OCI-LY1 (cell line): ENCODE measurements at regions not wholly inside any gene's neighbourhood (a gene's known extent, or its start where the extent isn't known, plus 50 kb on each side); places are given as distances from the start of the nearest gene placed in this dataset.

Source experiments
- H2AFZ ChIP-seq: fragments of 200-600 bp; sonication (generic), shearing (Covaris generic); 2 replicates; pipeline ENCODE4 v1.6.0; 2014; ENCODE audit warnings: antibody characterized with exemption, mild to moderate bottlenecking, low read length
- H3F3A ChIP-seq: fragments of 200-600 bp; sonication (generic), shearing (Covaris generic); 2 replicates; pipeline ENCODE4 v1.6.0; 2014; ENCODE audit warnings: mild to moderate bottlenecking, antibody characterized with exemption, low read length, moderate library complexity; ENCODE audit not compliant: insufficient read depth
- H3K27ac ChIP-seq: fragments of 200-600 bp; sonication (generic); 2 replicates; pipeline ENCODE4 v1.5.1; 2014; ENCODE audit warnings: low read length, mixed run types, mild to moderate bottlenecking, low read depth; ENCODE audit not compliant: poor library complexity, severe bottlenecking
- H3K27me3 ChIP-seq: fragments of 200-600 bp; sonication (generic); 2 replicates; pipeline ENCODE4 v1.6.0; 2014; ENCODE audit warnings: antibody characterized with exemption, mild to moderate bottlenecking, low read length, moderate library complexity; ENCODE audit not compliant: insufficient read depth
- H3K36me3 ChIP-seq: fragments of 200-600 bp; sonication (generic); 2 replicates; pipeline ENCODE4 v1.6.1; 2014; ENCODE audit warnings: mild to moderate bottlenecking, antibody characterized with exemption, low read length, moderate library complexity, mixed read lengths; ENCODE audit not compliant: insufficient read depth
- H3K4me1 ChIP-seq: fragments of 200-600 bp; sonication (generic); 2 replicates; pipeline ENCODE4 v1.5.1; 2014; ENCODE audit warnings: mild to moderate bottlenecking, low read length, moderate library complexity; ENCODE audit not compliant: insufficient read depth, severe bottlenecking
- H3K4me2 ChIP-seq: fragments of 200-600 bp; sonication (generic), shearing (Covaris generic); 2 replicates; pipeline ENCODE4 v1.6.1; 2014; ENCODE audit warnings: low read length
- H3K4me3 ChIP-seq: fragments of 200-600 bp; sonication (generic); 2 replicates; pipeline ENCODE4 v1.5.1; 2014; ENCODE audit warnings: low read length, low read depth, mild to moderate bottlenecking, mixed read lengths; ENCODE audit not compliant: poor library complexity, severe bottlenecking
- H3K79me2 ChIP-seq: fragments of 200-600 bp; shearing (Covaris generic); 2 replicates; pipeline ENCODE4 v1.6.1; 2016; ENCODE audit warnings: mixed run types, low read length, mixed read lengths; ENCODE audit not compliant: insufficient read depth
- H3K9ac ChIP-seq: fragments of 200-600 bp; sonication (generic), shearing (Covaris generic); 2 replicates; pipeline ENCODE4 v1.6.1; 2014; ENCODE audit warnings: mild to moderate bottlenecking, low read length, mixed read lengths
- H3K9me2 ChIP-seq: fragments of 200-600 bp; sonication (generic), shearing (Covaris generic); 2 replicates; pipeline ENCODE4 v1.6.1; 2014; ENCODE audit warnings: low read depth, mild to moderate bottlenecking, low read length, mixed read lengths
- H3K9me3 ChIP-seq: fragments of 200-600 bp; shearing (Covaris generic); 2 replicates; pipeline ENCODE4 v1.6.1; 2014; ENCODE audit warnings: low read length, mixed read lengths
- H4K20me1 ChIP-seq: fragments of 200-600 bp; sonication (generic), shearing (Covaris generic); 2 replicates; pipeline ENCODE4 v1.6.0; 2016; ENCODE audit warnings: mild to moderate bottlenecking, low read length; ENCODE audit not compliant: insufficient read depth
- CTCF ChIP-seq: fragments of 200-600 bp; sonication (generic), shearing (Covaris generic); IDR thresholded peaks from 2 replicates; pipeline ENCODE4 v1.5.1; 2017; ENCODE audit warnings: mild to moderate bottlenecking, antibody characterized with exemption, low read length, moderate library complexity, mixed read lengths
- EZH2 ChIP-seq: fragments of 200-600 bp; sonication (generic), shearing (Covaris generic); IDR thresholded peaks from 2 replicates; pipeline ENCODE4 v1.8.0; 2017; ENCODE audit warnings: borderline replicate concordance, mixed run types, mild to moderate bottlenecking, antibody characterized with exemption, low read length, moderate library complexity, mixed read lengths

GRCh38 chr5:60490597-60491166, 209.3 kb downstream of the DEPDC1B start:
- H3K4me3 ChIP-seq = no peak overlapping the region

GRCh38 chr5:60489856-60490255, 210.1 kb downstream of the DEPDC1B start:
- Histone ChIP-seq H3K9me2 (no peaks in the 10 kb centered on the region), H4K20me1 (no peaks in the 10 kb centered on the region), H3K4me1 (peaks cover 13% of the 10 kb centered on the region), H3K9me3 (no peaks in the 10 kb centered on the region), H3K79me2 (no peaks in the 10 kb centered on the region), H3K4me2 (no peak overlapping the region), H2AFZ (no peak overlapping the region), H3F3A (no peaks in the 10 kb centered on the region), H3K36me3 (no peaks in the 10 kb centered on the region), H3K27me3 (no peaks in the 10 kb centered on the region), H3K4me3 (no peak overlapping the region), H3K27ac (no peak overlapping the region), H3K9ac (no peak overlapping the region)
- no peak for TF ChIP-seq CTCF
- no peak for TF ChIP-seq EZH2

More at GRCh38 chr5:60490597-60491166, 209.3 kb downstream of the DEPDC1B start:
- Histone ChIP-seq H3F3A (no peaks in the 10 kb centered on the region), H3K4me2 (no peak overlapping the region), H3K79me2 (no peaks in the 10 kb centered on the region), H3K9me2 (no peaks in the 10 kb centered on the region), H3K9me3 (no peaks in the 10 kb centered on the region), H2AFZ (no peak overlapping the region), H3K9ac (no peak overlapping the region), H4K20me1 (no peaks in the 10 kb centered on the region), H3K27me3 (no peaks in the 10 kb centered on the region), H3K27ac (no peak overlapping the region), H3K36me3 (no peaks in the 10 kb centered on the region), H3K4me1 (peaks cover 20% of the 10 kb centered on the region)
- TF ChIP-seq EZH2 (no peak), CTCF (no peak)

GRCh38 chr5:60489377-60489776, 210.6 kb downstream of the DEPDC1B start:
- H3K27me3 ChIP-seq = no peaks in the 10 kb centered on the region
- H3K27ac ChIP-seq = no peak overlapping the region
- no peak for TF ChIP-seq EZH2
- no peak for TF ChIP-seq CTCF
- no peak overlapping the region for H3K9ac ChIP-seq
- H3K79me2 ChIP-seq = no peaks in the 10 kb centered on the region
- no peaks in the 10 kb centered on the region for H3F3A ChIP-seq
- H3K4me3 ChIP-seq = no peak overlapping the region
- no peaks in the 10 kb centered on the region for H3K36me3 ChIP-seq
- no peak overlapping the region for H3K4me2 ChIP-seq
- peaks cover 8% of the 10 kb centered on the region for H3K4me1 ChIP-seq
- H3K9me2 ChIP-seq = no peaks in the 10 kb centered on the region
- no peaks in the 10 kb centered on the region for H3K9me3 ChIP-seq
- no peak overlapping the region for H2AFZ ChIP-seq
- H4K20me1 ChIP-seq = no peaks in the 10 kb centered on the region
